ENCODE measurements at regions not wholly inside any gene's neighbourhood (a gene's known extent, or its start where the extent isn't known, plus 50 kb on each side); places are given as distances from the start of the nearest gene placed in this dataset.
"Not testable (repeated sequence)": the region's sequence is repeated elsewhere in the genome, so short reads cannot be mapped to it uniquely, and the experiment has no call there.

DNA sequence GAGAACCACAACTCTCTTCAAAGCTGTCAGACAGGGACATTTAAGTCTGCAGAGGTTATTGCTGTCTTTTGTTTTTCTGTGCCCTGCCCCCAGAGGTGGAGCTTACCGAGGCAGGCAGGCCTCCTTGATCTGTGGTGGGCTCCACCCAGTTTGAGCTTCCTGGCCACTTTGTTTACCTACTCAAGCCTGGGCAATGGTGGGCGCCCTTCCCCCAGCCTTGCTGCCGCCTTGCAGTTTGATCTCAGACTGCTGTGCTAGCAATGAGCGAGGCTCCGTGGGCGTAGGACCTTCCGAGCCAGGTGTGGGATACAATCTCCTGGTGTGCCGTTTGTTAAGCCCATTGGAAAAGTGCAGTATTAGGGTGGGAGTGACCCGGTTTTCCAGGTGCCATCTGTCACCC is 822.1 kb downstream of the KCNMA1 start:
- not testable (repeated sequence) for DNase-seq

DNA sequence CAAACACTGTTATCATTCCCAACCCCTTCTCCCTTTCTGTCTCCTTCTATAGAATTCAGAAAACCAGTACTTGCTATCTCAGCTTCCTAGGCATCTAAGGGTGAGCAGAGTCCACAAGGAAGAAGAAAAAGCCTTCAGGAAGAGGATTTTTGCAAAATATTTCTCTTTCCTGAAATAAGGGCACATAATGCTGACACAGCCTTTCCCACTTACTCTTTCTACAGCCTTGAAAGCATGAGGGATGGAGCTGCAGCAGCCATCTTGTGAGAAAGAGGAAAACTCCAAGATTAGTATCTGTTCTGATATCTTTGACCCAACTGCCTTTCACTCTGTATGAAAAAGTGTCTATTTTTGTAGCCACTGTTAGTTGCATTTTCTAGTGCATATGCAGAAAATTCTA is 826.2 kb downstream of the KCNMA1 start:
- no peak for DNase-seq

DNA sequence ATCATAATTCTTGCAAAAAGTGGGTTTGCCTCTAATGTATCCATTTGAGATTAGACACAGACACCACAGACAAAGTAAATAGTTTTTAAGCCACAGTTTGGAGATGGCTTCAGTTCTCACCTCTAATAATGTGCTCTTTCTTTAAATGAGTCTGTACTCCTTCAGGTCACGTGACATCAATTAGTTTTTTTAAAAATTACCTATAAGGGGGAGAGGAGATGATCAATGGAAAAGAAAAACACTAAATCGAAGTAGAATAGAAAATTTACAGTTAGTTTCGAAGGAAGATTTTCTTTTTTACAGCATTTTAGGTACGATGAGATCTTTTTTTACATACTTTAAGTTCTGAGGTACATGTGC is 849.2 kb downstream of the KCNMA1 start:
- no peak for DNase-seq

DNA sequence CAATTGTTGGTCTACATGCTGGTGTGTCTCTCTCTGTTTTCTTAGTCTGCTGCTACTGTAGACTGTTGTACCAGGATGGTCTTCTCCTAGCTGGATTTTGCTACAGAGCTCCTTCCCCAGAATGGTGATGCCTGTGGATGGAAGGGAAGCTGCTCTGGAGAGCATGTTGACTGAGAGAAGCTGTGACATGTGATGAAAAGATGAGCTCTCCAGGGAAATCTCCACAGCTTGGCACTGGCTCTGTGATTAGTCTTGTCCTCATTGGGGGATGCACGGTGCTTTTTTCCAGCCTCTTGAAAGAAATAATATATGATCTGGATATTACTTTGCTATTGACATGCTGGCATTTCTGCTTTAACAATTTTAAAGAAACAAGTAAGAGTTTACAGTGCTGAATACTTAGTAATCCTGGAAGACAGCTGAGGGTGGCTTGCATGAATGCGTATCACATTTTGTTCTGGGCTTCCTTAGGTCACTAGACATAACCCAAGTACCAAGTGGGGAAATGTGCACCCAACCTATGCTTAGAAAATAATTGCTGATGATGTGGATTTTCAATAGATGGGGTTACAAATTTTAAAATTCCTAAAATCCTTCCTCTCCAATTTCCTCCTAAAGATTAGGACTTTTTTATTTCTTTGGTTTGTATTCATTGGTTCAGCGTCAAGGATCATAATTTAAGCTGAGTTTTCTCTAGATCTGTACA is 849.7 kb downstream of the KCNMA1 start:
- DNase-seq: no peak

DNA sequence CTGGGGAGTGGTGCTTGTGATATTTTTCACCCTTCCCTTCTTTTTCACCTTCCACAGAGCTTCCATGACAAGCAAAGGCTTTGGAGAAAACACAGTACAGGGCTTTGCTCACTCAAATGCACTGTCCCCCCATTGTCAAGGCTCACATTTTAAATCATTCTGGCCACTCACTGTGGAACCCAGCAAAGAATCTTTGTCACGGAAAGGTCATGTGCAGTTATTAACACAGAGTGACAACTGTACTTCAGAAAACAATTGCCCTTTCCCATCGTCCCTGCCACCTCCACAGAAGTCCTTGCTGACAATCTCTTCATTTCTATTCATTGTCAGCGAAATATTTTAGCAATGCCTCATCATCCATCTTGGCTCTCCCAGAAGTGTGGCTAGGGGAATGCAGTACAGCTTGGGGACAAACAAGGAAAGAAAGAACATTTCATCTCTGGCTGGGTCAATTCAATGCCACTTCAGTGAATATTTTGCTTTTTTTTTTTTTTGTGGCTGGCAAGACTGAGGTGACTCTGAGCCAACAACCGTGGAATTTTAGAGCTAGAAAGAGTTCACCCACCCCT is 851.0 kb downstream of the KCNMA1 start:
- DNase-seq: no peak

DNA sequence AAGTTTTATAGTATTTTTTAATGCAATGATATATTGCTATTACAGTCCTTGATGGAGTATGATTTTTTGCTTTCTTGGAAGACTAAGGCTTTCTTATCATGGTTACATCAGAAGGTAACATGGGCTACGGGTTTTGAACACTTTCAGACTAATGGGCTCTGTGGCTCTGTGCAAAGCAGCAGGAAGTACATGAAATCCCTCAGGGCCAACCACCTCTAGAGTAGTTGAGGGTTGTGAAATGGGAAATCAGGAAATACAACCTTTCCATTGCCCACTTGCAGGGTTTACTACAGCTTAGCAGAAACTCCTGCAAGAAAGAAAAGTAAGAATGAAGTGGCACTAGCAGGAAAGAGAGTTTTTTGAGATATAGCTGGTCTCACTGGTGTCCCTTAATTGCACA is 853.5 kb downstream of the KCNMA1 start:
- no peak for DNase-seq

GRCh38 chr10:76779796-76780301 is 857.8 kb downstream of the KCNMA1 start:
- no peak for DNase-seq

DNA sequence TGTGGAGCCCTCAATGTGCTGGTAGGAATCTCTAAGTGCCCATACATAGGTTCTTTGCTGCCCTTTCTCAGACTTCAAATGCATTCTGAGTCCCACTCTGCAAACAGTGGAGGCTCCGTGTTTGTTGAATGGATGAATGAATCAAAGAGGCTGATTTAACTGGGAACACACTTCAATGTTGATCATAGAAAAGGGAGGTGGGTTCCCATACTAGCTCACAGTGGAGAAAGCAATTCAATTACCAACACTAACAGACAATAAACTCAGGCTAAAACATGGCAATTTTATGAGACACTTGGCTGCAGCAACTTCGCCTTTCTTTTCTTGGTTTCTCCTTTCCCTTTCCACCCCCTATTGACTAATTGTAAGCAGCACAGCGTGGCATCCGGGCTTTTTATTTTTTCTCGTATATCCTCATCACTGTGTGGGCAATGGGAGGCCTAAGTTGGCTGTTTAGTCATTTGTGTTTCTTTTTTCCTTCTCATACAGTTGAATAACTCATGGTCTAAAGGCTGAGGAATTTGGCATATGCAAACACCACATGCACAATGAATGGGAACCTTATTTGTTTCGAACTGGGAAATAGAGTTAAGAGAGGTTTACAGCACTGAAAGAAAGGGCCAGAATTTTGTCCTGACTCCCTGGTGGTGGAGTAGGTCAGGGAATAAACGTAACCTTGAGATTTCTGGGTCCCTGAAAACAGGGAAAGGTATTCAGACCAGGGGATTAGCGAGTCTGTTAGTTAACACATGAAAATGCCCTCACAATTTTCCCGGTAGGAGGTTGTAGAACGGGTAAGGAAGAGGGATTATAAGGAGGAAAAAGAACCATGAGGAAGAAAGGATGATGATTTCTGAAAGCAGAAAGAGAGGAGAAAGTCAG is 858.5 kb downstream of the KCNMA1 start:
- no peak for DNase-seq

DNA sequence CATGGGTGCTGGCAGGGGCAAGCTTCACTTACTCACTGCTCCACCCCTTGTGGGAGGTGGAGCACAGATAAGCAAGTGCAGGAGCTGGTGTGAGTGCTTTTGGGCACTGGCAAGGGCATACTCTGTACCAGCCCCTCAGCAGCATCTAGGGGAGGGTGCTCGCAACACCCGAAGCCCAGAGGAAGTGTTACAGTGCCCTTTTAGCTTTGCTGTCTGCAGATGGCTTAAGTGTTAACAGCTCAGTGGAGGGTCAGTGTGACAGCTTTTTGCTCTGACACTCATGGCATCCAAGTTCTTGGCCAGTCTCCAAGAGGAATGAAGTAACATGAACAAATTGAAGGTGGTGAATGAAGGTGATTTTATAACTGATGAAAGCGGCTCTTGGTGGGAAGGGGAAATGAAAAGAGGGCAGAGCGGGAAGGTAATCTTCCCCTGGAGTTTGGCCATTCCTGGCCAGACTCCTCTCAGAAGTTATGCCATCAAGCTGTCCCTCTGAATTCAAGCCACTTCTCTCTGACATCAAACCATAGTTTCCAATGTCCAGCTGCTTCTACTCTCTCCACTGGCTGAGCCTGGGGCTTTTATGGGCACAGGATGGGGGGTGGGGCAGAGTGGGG is 862.5 kb downstream of the KCNMA1 start:
- DNase-seq: no peak

DNA sequence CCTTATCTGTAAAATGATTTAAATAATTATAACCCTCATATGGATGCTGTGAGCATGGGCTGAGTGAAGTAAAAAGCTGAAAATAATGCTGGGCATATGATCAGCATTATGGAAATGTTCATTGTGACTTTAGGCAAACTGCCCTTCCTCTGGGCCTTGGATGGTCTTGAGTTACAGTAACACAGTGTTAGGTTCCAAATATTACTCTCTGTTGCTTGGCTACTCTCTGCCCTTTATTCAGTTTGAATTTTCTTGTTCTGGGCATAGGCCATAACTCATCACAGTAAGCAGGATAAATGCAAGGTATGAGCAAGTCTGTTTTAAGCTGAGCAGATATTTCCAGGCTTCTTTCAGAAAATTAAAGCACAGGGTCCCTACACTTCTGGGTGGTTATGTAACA is 868.0 kb downstream of the KCNMA1 start:
- peak; percentile 31 for DNase-seq

GRCh38 chr10:76769161-76769560 is 868.4 kb downstream of the KCNMA1 start:
- DNase-seq: no peak

DNA sequence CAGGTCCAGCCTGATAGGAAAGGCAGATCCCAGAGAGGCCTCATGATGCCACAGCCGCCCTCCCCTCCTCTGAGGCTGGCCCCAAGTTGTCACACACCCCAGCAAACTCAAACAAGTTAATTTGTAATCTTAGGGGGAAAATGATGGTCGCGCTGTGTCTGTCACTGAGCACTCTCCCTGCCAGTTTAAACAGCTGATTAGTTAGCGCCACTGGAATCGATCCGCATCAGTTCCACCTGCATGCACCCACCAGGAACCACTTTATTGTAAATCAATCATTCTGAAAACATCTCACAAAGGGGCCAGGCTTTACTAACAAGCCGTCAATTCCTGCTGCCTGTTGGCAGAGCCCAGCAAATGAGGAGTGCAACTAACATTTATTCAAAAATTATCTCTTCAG is 870.9 kb downstream of the KCNMA1 start:
- DNase-seq: no peak

- DNase-seq: not testable (repeated sequence)
These were observed 872.7 kb downstream of the KCNMA1 start for GRCh38 chr10:76764921-76765320.

DNA sequence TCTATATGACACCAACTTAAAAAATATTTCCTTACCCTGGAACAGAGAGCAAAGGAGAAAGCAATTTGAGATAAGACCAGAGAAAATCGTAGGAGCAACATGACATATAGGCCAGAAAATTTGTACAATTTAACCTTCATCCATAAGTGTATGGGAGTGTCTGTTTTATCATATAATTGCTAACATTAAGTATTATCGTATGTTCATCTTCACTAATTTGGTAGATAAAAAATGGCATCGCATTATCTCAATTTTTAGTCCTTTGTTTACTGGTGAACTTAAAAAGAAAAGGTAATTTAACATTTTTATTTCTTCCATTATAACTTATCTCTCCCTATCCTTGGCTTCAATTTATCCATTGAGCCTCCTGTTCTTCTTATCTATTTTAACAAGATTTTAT is 873.4 kb downstream of the KCNMA1 start:
- no peak for DNase-seq

DNA sequence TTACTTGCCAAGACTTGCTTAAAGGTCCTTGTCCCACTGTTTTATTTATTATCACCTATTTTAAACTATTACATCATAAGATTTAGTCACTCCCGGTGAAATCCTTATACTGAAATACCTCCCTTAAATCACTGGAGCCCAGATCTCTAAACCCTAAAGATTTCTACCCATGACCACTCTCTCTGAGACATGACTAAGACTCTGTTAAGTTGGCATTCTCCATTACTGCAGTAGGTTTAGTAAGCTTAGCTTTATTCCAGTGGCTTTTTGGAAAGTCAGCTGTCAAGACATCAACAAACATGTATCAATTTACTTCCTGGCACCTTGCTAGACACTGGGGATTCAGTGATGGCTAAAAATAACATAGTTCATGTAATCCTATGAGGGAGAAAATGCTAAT is 874.2 kb downstream of the KCNMA1 start:
- no peak for DNase-seq

GRCh38 chr10:76759681-76760080 is 877.9 kb downstream of the KCNMA1 start:
- DNase-seq: no peak

DNA sequence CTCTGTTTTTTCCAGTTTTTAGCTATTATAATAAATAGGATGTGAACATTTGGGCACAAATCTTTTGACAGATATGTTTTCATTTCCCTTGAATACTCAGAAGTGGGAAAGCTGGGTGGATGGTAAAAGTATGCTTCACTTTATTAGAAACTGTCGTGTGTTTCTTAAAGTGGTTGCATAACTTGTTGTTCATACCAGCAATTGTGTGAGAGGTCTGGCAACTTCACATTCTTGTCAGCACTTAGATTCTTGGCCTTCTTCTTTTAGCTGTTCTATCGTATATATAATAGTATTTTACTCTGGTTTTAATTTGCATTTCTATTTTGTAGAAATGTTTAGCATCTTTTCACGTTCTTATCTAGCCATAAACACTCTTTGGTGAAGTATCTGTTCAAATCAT is 894.4 kb downstream of the KCNMA1 start:
- DNase-seq: no peak

GRCh38 chr10:76740514-76740913 is 897.1 kb downstream of the KCNMA1 start:
- no peak for DNase-seq

DNA sequence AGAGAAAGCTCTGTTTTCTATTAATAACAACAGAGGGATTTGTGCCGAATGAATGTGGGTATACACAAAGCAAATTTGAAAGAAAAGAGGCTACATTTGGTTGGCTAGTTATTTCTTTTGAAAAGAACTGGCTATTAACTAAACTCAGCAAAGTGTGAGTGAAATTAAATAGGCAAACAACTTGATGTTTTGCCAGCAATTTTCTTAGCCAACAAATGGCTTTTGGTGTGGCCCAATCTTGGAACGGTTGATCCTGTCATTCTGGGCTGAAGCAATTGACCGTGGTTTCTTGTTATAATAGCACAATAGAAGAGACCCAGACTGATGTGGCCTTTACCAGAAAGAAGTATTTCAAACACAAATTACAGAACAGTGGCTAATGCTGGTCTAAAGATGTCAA is 898.6 kb downstream of the KCNMA1 start:
- no peak for DNase-seq

DNA sequence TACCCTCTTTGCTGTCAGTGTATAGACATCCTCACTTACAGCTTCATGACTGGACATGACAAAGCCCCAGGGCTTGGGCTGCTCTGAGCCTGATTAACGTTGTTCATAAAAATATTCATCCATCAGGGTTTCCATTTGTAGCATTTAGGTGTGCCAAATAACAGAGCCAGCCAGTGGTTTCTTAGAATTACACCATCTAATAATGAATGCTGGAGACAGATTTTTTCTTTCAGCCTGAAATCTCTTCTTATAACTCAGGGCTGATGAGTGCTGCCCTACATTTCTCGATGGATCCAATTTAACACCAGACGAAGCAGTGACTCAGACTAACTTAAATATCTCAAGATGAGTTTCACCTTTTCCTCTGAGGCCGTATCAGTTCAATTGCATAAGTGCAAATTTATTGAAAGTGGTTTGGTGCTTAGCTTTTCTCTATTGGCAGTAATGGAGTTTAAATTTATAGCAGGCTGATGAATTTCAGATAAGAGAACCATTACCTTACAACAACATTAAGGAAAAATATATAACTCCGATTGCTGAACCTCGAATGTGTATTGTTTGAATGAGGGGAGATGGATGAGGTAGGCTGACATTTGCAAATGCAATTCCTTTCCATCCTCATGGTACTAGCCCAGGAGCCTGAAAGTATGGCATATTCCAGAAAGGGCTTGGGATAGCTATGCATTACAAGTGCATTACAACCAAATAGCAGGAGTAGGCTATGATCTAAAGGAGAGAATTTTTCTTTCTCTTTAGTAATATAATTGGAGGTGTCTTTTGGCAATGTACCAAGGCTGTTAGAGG is 900.6 kb downstream of the KCNMA1 start:
- DNase-seq: no peak

GRCh38 chr10:76736392-76736791 is 901.2 kb downstream of the KCNMA1 start:
- peak; percentile 34 for DNase-seq

DNA sequence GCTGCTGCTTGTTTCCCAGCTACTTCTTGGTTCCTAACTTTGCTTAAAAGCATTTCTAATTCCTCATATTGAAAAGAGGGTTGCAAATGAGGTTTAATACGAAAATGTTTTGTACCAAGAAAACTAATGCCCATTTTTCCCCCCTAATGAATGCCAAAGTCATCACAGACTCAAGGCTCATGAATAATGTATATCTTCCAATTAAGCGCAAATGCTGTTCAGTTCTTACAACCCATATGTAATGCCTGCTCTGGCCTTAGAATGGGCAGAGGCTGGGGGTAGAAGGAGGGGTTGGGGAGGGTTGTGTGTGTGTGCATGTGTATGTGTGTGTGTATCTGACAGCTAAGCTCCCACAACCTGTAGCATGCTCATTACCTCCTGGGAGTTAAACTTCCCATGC is 901.7 kb downstream of the KCNMA1 start:
- no peak for DNase-seq
